ENCODE measurements at regions not wholly inside any gene's neighbourhood (a gene's known extent, or its start where the extent isn't known, plus 50 kb on each side); places are given as distances from the start of the nearest gene placed in this dataset.

DNA sequence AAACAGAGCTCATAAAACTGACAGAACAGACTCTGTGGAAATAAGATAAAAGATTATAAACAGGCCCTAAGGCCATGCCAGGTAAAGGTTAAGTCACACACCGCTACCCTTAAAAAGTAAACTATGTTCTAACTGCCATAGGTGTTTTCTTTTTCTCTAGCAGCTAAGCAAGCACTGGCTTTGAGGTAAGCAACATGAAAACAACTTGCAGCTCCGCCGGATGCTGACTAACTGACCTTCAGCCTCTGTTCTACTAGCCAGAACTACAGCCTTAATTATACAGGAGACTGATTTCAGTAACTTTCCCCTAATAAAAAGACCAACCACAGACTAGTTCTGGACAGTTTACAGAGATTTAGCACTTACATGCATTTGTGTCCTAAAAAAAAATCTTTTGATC lies 708.3 kb downstream of the CCSER2 start:
- TF ChIP-seq, protein P1, sequence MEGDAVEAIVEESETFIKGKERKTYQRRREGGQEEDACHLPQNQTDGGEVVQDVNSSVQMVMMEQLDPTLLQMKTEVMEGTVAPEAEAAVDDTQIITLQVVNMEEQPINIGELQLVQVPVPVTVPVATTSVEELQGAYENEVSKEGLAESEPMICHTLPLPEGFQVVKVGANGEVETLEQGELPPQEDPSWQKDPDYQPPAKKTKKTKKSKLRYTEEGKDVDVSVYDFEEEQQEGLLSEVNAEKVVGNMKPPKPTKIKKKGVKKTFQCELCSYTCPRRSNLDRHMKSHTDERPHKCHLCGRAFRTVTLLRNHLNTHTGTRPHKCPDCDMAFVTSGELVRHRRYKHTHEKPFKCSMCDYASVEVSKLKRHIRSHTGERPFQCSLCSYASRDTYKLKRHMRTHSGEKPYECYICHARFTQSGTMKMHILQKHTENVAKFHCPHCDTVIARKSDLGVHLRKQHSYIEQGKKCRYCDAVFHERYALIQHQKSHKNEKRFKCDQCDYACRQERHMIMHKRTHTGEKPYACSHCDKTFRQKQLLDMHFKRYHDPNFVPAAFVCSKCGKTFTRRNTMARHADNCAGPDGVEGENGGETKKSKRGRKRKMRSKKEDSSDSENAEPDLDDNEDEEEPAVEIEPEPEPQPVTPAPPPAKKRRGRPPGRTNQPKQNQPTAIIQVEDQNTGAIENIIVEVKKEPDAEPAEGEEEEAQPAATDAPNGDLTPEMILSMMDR (IDR thresholded peaks at IDR 0.05): no peak
- no peak for TF ChIP-seq POLR2A (IDR thresholded peaks at IDR 0.05)

All from lower leg skin (tissue), 3 donors.